HFFc6 (cell line): ENCODE measurements at regions not wholly inside any gene's neighbourhood (a gene's known extent, or its start where the extent isn't known, plus 50 kb on each side); places are given as distances from the start of the nearest gene placed in this dataset.
A peak's percentile ranks its signal among the peaks of the same experiment; 100 is the strongest.

Experiments used
- DNase-seq: peaks from one replicate; pipeline ENCODE4 v3.0.0-alpha.2; 2018
- H3K27ac Mint-ChIP-seq: 2 replicates; pipeline ENCODE4 v1.8.0; 2020; ENCODE audit warnings: mild to moderate bottlenecking, mixed read lengths
- H3K27me3 Mint-ChIP-seq: 2 replicates; pipeline ENCODE4 v1.8.0; 2021; ENCODE audit warnings: mild to moderate bottlenecking, moderate library complexity, mixed read lengths; ENCODE audit not compliant: insufficient read depth
- H3K36me3 Mint-ChIP-seq: 2 replicates; pipeline ENCODE4 v1.8.0; 2021; ENCODE audit warnings: low read depth, mixed read lengths
- H3K4me1 Mint-ChIP-seq: 2 replicates; pipeline ENCODE4 v1.8.0; 2020; ENCODE audit warnings: low read depth, mixed read lengths
- H3K4me3 Mint-ChIP-seq: 2 replicates; pipeline ENCODE4 v1.8.0; 2020; ENCODE audit warnings: mild to moderate bottlenecking, moderate library complexity, mixed read lengths
- H3K9me3 Mint-ChIP-seq: 2 replicates; pipeline ENCODE4 v1.8.0; 2020; ENCODE audit warnings: mild to moderate bottlenecking, mixed read lengths
- CTCF ChIP-seq: fragments of 200-600 bp; sonication (generic); IDR thresholded peaks from 2 replicates; pipeline ENCODE4 v1.5.0; 2021; ENCODE audit warnings: antibody characterized with exemption, mild to moderate bottlenecking

- Mint-ChIP-seq H3K27me3 (no peaks in the 10 kb centered on the region; the same call in 1 of the 2 replicates), H3K27ac (no peak overlapping the region), H3K9me3 (no peaks in the 10 kb centered on the region), H3K4me3 (no peak overlapping the region), H3K4me1 (peaks cover 12% of the 10 kb centered on the region), H3K36me3 (no peaks in the 10 kb centered on the region)
- peak; percentile 39 for DNase-seq
- peak; percentile 72 for TF ChIP-seq CTCF
These were observed 100.6 kb upstream of the SELENOP start for GRCh38 chr5:42912184-42912798.

- peak; percentile 74 for DNase-seq
- peaks cover 12% of the 10 kb centered on the region for H3K4me1 Mint-ChIP-seq
- TF ChIP-seq CTCF: peak; percentile 82
- no peak overlapping the region; the same call in 1 of the 2 replicates for H3K27ac Mint-ChIP-seq
- no peaks in the 10 kb centered on the region for H3K9me3 Mint-ChIP-seq
- H3K36me3 Mint-ChIP-seq: no peaks in the 10 kb centered on the region
- peaks cover 12% of the 10 kb centered on the region for H3K27me3 Mint-ChIP-seq
- H3K4me3 Mint-ChIP-seq: peak overlapping the region; percentile 96
These were observed 97.1 kb upstream of the SELENOP start for GRCh38 chr5:42908509-42909488.

DNA sequence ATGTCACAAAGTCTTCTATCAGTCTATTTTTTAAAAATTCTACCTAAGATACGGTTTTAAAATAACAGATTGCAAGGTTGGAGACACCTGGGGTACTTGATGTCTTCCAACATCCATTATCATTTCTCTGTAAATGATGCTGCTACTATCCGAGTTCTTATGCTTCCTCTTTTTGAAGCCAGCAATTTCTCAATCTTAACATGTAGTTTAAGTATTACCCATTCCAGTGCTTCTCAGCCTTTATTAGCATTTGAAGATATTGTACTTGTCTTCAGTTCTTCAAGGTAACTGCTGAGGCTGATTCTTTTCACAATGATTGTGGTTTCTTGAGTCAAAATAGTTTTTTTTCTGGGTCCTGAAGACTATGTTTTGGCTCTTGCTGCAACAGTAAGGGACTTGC, 96.4 kb upstream of the SELENOP start:
- peaks cover 12% of the 10 kb centered on the region for H3K27me3 Mint-ChIP-seq
- TF ChIP-seq CTCF: no peak
- no peaks in the 10 kb centered on the region for H3K9me3 Mint-ChIP-seq
- H3K4me1 Mint-ChIP-seq: peaks cover 12% of the 10 kb centered on the region
- H3K4me3 Mint-ChIP-seq: peak overlapping the region; percentile 96
- no peak for DNase-seq
- H3K36me3 Mint-ChIP-seq: no peaks in the 10 kb centered on the region
- H3K27ac Mint-ChIP-seq: no peak overlapping the region

GRCh38 chr5:42905827-42906226, 94.1 kb upstream of the SELENOP start:
- H3K4me3 Mint-ChIP-seq: no peak overlapping the region
- no peaks in the 10 kb centered on the region for H3K9me3 Mint-ChIP-seq
- H3K4me1 Mint-ChIP-seq: peaks cover 12% of the 10 kb centered on the region

DNA sequence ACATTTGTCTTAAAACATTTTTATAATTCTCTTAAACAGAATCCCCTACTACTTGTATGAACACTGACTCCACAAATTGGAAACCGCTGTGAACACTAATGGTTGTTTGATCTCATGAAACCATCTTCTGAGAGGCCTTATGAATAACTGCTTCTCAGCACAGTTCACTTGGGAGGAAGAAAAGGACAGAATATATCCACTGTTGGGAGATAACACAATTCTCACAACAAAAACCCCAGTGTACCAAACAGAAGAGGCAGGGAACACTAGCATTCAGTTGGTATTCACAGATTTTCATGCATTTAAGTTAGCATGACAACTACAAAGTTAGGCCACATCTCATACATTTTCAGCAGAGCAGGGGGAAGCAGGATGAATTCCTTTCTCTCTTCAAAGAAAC, 89.0 kb upstream of the SELENOP start:
- Mint-ChIP-seq H3K27me3 (peaks cover 34% of the 10 kb centered on the region), H3K9me3 (no peaks in the 10 kb centered on the region), H3K27ac (no peak overlapping the region), H3K4me1 (no peaks in the 10 kb centered on the region), H3K36me3 (no peaks in the 10 kb centered on the region), H3K4me3 (no peak overlapping the region)
- no peak for DNase-seq
- no peak for TF ChIP-seq CTCF

More at GRCh38 chr5:42905827-42906226, 94.1 kb upstream of the SELENOP start:
- no peak for TF ChIP-seq CTCF
- peaks cover 17% of the 10 kb centered on the region for H3K27me3 Mint-ChIP-seq
- H3K36me3 Mint-ChIP-seq: no peaks in the 10 kb centered on the region
- no peak overlapping the region for H3K27ac Mint-ChIP-seq
- DNase-seq: no peak
